ENCODE measurements at regions not wholly inside any gene's neighbourhood (a gene's known extent, or its start where the extent isn't known, plus 50 kb on each side); places are given as distances from the start of the nearest gene placed in this dataset.

DNA sequence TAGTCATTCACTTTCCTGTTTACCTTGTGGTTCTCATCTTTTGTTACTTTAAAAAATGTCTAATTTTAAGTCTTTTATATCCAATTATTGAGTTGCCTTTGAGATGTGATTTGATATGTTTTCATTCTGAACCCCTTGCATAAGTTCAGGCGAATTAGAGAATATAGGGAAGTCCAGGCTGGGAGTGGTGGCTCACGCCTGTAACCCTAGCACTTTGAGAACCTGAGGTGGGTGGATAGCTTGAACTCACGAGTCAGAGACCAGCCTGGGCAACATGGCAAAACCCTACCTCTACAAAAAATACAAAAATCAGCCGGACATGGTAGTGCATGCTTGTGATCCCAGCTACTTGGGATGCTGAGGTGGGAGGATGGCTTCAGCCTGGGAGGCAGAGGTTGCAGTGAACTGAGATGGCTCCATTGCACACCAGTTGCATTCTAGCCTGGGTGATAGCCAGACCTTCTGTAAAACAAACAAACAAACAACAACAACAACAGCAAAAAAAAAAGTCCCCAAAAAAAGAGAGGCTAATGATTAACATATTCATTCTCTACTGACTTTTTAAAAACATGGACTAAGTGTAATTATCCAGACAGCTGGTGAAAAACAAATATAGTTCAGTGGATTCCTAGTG lies 451.1 kb upstream of the RGS6 start:
- TF ChIP-seq POLR2AphosphoS5 (IDR thresholded peaks at IDR 0.05) (no peak), POLR2A (IDR thresholded peaks at IDR 0.05) (no peak)

Measured in prostate gland (tissue), 1 donor.